GM19467 (cell line): ENCODE measurements at regions not wholly inside any gene's neighbourhood (a gene's known extent, or its start where the extent isn't known, plus 50 kb on each side); places are given as distances from the start of the nearest gene placed in this dataset.

Source experiments
- ATAC-seq: cut with Tn5 transposase; IDR thresholded peaks from one replicate; pipeline ENCODE4 v1.9.1; 2021; ENCODE audit warnings: mild to moderate bottlenecking, moderate library complexity; ENCODE audit not compliant: unreplicated experiment

DNA sequence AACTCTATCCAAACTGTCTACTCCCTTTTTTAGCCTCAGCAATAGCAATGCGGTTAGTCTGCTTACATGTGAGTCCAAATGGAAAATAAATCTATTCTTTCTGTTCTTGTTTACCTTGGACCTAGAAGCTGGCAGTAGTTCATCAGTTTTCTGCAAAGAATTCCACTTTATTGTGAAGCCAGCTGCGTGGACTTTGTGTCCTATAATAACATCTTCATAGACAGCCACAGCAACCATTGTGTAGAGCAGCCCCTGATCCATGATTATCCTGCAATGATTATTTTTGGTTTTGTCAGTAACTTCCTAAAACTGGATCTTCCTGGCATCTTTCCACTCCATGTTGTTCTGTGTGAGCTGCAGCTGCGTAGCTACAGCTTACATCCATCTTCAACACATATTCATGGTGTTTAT, 408.7 kb downstream of the NUF2 start:
- no peak for ATAC-seq

- no peak for ATAC-seq
Observed at GRCh38 chr1:163737261-163737660, 415.5 kb downstream of the NUF2 start.

DNA sequence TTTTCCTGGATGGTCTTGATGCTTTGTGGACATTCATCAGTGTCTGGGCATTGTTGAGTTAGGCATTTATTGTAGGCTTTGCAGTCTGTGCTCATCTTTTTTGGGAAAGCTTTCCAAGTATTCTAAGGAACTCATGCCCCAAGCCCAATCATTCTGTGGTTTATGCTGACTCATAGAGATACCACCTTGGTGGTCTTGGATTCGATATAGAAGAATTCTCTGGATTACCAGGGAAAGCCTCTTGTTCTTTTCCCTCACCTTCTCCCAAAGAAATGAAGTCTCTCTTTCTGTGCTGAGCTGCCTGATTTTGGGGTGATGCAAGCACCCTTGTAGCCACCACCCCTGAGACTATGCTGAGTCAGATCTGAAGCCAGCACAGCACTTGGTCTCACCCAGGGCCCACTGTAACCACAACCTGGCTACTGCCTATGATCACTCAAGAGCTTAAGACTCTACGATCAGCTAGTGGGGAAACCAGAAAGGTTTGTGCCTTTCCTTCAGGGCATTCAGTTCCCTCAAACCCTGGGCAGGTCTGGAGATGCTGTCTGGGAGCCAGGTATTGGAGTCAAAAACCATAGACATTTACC, 422.6 kb downstream of the NUF2 start:
- ATAC-seq = no peak

- no peak for ATAC-seq
Observed at GRCh38 chr1:163745204-163745603, 423.4 kb downstream of the NUF2 start.

GRCh38 chr1:163747261-163747660, 425.5 kb downstream of the NUF2 start:
- ATAC-seq = no peak

- ATAC-seq = no peak
Observed at GRCh38 chr1:163747855-163748254, 426.1 kb downstream of the NUF2 start.

DNA sequence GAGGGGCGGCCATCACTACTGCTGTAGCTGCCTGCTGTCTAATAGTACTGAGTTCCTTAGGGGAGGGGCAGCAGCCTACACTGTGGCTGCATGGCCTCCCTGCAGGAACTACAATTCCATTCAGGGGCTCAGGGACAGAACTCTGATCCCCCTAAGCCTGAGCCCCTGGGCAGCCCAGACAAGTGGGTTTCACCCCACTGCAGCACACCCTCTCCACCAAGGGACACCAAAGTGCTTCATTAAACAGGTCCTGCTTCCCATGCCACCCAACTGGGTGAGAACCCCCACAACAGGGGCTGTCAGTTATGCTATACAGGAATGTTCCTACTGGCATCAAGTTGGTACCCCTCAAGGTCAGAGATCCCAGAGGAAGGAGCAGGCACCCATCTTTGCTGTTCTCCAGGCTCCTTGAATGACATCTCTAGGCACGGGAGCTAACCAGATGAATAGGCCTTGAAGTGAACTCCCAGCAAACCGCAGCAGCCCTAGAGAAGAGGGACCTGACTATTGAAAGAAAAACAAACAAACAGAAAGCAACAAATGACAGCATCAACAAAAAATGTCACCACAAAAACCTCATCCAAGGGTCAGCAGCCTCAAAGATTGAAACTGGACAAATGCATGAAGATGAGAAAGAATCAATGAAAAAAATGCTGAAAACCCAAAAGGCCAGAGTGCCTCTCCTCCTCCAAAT, 437.4 kb downstream of the NUF2 start:
- ATAC-seq = no peak

GRCh38 chr1:163761898-163762297, 440.1 kb downstream of the NUF2 start:
- ATAC-seq = no peak

- ATAC-seq = no peak
Observed at GRCh38 chr1:163766257-163766918, 444.6 kb downstream of the NUF2 start.

GRCh38 chr1:163768576-163768975, 446.8 kb downstream of the NUF2 start:
- ATAC-seq = no peak

DNA sequence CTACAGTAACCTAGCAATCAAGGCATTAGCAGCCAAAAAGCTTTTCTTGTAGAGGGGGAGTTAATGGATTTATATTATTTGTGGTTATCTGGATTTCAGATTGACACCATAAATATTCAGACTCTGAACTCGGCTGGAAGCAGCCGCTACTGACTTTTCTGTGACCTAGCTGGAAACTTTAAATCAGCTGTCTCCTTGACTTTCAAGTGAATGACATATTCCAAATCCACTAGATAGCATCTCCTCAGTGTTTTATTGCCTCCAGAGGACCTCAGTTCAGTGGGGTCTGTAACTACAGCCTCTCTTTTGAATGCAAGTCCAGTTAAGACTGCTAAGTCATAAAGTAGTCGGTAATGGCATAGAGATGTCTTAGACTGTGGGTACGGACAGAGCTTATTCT, 448.5 kb downstream of the NUF2 start:
- ATAC-seq = no peak

GRCh38 chr1:163771637-163772036, 449.9 kb downstream of the NUF2 start:
- no peak for ATAC-seq

DNA sequence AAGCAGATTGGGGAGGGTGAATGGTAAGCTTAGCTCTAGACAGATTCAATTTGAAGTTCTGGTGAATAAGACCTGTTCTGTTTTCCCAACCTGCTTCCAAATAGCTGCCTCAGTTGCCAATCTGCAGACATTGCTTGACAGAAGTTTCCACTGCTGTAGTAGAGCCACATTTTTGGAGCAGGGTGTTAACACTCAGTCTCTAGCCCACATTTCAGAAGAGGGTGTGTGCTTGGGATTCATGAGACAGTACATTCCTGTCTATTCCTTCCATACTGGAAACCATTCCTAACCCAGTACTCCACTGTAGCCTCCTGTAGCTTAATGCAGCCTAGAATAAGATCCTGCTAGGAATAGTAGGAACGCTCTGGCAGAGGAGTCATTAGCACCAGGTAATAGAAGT, 450.5 kb downstream of the NUF2 start:
- ATAC-seq = no peak

DNA sequence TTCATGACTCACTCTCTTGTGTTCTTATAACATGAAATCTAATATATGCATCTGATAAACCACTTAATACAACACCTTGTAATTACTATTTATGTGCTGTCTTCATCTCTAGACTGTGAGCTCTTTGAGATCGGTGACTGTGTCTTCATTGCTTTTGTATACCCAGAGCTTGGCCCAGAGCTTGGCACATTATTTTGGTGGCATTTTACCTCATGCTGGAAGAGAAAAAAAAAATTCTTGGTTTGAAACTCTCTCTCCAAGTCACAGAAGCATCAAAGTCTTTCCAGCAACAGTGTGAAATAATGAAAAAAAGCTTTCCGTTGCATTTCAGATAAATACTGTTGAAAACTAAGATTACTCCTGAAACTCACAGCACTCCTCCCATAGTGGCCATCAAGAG, 451.6 kb downstream of the NUF2 start:
- ATAC-seq = no peak

DNA sequence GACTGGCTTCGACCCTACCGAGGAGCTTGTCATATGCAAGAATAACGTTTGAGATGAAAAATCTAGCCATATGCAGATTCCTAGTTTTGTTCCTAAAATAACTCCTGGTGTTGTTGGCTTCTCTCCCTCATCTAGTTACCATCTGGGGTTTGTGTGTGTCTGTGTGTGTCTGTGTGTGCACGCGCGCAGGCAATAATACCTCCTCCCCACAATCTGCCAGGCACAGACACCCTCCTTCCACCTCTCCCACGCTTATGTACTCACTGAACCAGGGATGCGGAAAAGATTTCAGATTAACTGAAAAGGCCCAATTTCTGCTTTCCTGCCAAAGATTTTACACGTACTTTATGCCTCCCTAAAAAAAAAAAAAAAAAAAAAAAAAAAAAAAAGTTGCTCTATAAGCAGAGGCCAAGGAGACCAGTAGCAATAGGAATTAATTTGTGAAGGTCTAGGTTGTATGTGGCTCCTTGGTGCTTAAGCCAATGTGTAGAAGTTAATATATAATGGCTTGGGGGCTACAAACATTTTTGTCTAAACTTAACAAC, 452.7 kb downstream of the NUF2 start:
- ATAC-seq = no peak

DNA sequence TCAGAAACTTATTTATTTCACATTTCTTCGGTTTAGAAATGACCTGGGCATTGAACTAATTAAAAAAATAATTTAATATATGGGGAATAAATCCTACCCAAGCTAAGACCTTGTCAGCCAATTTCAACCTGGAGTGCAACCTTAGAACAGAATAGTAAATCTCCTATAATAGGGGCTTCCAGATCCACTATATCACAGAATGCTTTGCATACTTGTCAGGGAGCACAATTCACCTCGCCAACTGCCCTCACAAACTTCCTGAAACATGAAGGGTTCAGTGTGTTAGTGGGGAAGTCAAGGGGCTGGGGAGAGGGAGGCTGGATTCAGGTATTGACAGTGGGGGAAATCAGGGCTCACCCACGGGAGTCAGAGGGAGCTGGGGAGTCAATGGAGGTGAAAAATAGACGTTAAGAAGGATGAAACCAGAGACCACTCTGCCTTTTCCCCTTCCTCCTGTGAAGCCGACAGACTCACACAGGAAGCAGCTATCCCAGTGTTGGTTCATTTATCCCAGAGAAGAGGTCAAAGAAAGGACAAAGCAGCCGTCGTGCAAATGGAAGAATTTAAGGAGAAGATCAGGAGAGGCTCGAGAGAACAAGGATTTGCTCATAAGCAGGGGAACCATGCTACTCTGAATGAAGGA, 453.3 kb downstream of the NUF2 start:
- no peak for ATAC-seq

GRCh38 chr1:163777205-163777604, 455.5 kb downstream of the NUF2 start:
- no peak for ATAC-seq

DNA sequence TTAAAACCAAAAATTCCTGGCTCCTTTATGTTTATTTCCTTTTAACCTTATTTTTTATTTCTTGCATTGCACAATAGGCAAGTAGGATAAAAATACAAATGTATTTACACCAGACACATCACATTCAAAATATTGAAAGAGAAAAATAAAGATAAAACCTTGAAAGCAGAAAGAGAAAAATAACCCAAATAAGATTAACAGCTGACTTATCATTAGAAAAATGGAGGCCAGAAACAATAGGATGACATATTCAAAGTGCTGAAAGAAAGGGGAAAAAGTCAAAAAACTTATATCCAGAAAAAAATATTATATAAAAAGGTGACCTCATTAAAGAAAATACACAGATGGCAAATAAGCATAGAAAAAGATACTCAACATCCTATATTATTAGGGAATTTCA, 459.4 kb downstream of the NUF2 start:
- no peak for ATAC-seq

DNA sequence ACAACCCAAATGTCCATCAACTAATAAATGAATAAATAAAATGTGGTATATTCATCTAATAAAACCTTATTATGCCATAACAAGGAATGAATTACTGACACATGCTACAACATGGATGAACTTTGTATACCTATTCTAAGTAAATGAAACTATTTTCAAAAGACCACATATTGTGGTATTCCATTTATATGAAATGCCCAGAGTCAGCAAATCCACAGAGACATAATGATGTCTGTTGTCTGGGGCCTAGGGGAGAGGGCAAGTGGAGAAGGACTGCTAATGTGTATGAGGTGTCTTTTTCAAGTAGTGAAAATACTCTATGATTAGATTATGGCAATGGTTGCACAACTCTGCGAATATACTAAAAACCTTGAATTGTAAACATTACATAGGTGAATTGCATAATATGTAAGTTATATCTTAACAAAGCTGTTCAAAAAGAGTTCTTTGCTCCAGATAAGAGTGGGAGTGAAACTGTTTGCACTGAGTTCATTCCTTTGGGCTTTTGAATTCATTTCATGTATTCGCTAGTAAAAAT, 464.2 kb downstream of the NUF2 start:
- no peak for ATAC-seq

DNA sequence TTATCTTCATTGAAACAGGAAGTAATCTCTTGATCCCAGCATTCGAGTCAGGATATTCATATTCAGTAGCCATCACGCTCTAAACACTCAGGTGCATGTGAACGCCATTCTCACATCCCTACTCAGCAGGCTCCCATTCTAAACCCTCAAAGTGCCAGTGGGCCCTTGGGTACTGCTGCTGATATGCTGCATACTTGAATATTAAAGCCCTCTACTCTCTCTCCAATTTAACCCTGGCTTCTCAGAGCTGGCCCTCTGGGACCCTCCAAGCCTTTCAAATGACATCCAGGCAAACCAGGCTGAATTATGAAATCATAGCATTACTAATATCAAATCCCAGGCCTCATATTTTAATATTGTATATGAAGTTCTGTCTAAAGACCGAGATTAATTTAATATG, 468.2 kb downstream of the NUF2 start:
- ATAC-seq = no peak

DNA sequence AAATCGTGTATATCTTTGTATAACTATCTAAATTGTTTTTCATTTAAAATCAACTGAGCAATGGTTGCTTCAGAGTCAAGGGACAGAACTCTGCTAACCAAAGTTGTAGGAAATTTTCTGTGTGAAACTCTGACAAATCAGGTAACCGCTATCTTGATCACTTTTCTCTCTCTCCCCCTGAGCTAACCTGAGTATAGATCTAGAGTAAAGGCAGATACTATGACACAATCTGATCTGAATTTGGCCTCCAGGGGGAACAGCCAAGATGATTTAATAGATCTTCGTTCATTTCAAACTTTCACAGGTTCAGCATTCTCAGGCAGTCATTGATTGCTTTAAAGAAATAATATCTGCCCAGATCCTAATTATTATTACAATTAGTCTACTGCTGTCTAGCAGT, 472.8 kb downstream of the NUF2 start:
- no peak for ATAC-seq
